Thyroid gland (tissue), 4 donors: ENCODE measurements at regions not wholly inside any gene's neighbourhood (a gene's known extent, or its start where the extent isn't known, plus 50 kb on each side); places are given as distances from the start of the nearest gene placed in this dataset.

Experiments used
- DNase-seq, 2 donors: peaks; one replicate each; pipeline ENCODE4 v3.0.0-alpha.2; 2019
- H3K27ac ChIP-seq, 3 donors: fragments of 200-600 bp; sonication (generic); 1 replicate in 2 of 3; 2 replicates in 1 of 3; pipeline ENCODE4 v1.5.1; 2016 to 2019; ENCODE audit warnings: mild to moderate bottlenecking in 1 of 3, moderate library complexity in 1 of 3
- H3K27me3 ChIP-seq: fragments of 200-600 bp; sonication (generic); one replicate; pipeline ENCODE4 v1.5.1; 2019
- H3K36me3 ChIP-seq, 2 donors: fragments of 200-600 bp; sonication (generic); one replicate each; pipeline ENCODE4 v1.5.1; 2016 to 2019
- H3K4me1 ChIP-seq, 2 donors: fragments of 200-600 bp; sonication (generic); one replicate each; pipeline ENCODE4 v1.5.1; 2017 to 2019
- H3K4me3 ChIP-seq, 3 donors: fragments of 200-600 bp; sonication (generic); replicated peaks in 1 of 3; 1 replicate in 2 of 3; 2 replicates in 1 of 3; pipeline ENCODE4 v1.5.1; 2016; ENCODE audit warnings: mild to moderate bottlenecking in 1 of 3
- H3K9me3 ChIP-seq: fragments of 200-600 bp; sonication (generic); one replicate; pipeline ENCODE4 v1.5.1; 2017
- CTCF ChIP-seq, 6 experiments: fragments of 200-600 bp in 3 of 6; fragments of 450-650 bp in 3 of 6; sonication (generic) in 3 of 6; IDR thresholded peaks; one replicate each; pipeline ENCODE4 v1.5.1; 2016 to 2019; ENCODE audit warnings: antibody characterized with exemption in 6 of 6, mild to moderate bottlenecking in 2 of 6, inconsistent platforms in 1 of 6, moderate library complexity in 1 of 6
- POLR2A ChIP-seq, 2 donors: fragments of 450-650 bp; IDR thresholded peaks; one replicate each; pipeline ENCODE4 v1.6.1; 2017; ENCODE audit warnings: antibody characterized with exemption in 2 of 2, mild to moderate bottlenecking in 2 of 2, moderate library complexity in 1 of 2
- WGBS, 2 donors: methylation state at CpG; one replicate each; pipeline ENCODE4 v1.1.5; 2017; 5-methylcytosine and 5-hydroxymethylcytosine counted together
- intact Hi-C: fragments of 100-400 bp; cut with DNase I; formaldehyde crosslinking; loops from one replicate; pipeline ENCODE4 v1.15.1; 2023

DNA sequence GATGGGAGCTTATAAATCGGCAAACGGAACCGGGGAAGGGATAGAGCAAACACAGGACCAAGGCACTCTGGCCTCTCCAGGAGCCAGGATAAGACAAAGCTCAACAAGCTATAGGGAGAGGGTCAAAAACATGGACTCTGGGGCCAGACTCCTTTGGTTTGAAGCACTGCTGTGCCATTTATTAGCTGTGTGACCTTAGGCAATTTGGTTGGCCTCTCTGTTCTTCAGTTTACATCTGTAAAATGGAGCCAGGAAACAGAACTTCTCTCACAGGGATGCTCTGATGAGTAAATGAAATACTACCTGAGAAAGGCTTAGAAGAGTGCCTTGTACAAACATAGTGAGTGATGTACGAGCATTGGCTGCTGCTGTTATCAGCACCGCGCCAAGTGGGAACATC is 213.3 kb upstream of the PWP1 start:
- H3K9me3 ChIP-seq = no peaks in the 10 kb centered on the region
- TF ChIP-seq CTCF (IDR thresholded peaks at IDR 0.05) (no peak), POLR2A (IDR thresholded peaks at IDR 0.05) (no peak)
- peaks cover 50 to 66% of the 10 kb centered on the region in 2 donors for H3K4me1 ChIP-seq
- H3K4me3 ChIP-seq = no peak overlapping the region
- no peaks in the 10 kb centered on the region for H3K27me3 ChIP-seq
- WGBS, 2 donors = 75 to 84% methylated on average over 6 of the region's 6 CpGs
- peak overlapping the region; percentile 84 to 92 (median 90) for H3K27ac ChIP-seq
- no peak for DNase-seq
- intact Hi-C loops = no loop called here
- H3K36me3 ChIP-seq = no peaks in the 10 kb centered on the region

DNA sequence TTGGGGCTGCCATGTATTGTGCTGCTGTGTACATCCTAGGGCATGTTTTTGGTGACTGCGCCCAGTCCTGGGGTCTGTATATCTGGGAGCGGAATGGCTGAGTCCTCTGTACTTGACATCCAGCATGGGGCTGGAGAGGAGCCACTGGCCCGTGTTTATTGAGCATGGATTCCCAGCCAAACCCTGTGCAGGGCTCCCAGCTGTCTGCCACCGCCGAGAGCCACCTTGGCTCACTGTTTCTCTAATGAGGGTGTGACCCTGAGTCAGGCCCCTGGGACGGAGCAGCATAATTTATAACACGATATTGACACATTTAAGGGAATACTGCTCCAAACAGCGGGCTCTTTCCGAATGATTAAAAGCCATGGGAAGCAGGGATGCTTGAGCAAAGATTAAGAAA is 211.5 kb upstream of the PWP1 start:
- intact Hi-C loops = no loop called here
- WGBS, 2 donors = 56 to 69% methylated on average over 8 to 9 of the region's 9 CpGs
- Histone ChIP-seq H3K4me1 (peaks cover 43 to 65% of the 10 kb centered on the region in 2 donors), H3K4me3 (no peak overlapping the region), H3K27me3 (no peaks in the 10 kb centered on the region), H3K9me3 (no peaks in the 10 kb centered on the region), H3K27ac (peak overlapping the region; percentile 84 to 92 (median 90)), H3K36me3 (no peaks in the 10 kb centered on the region)
- TF ChIP-seq POLR2A (IDR thresholded peaks at IDR 0.05) = peak in 1 of 2 donors; percentile 15
- TF ChIP-seq CTCF (IDR thresholded peaks at IDR 0.05) = no peak
- peak; percentile 63 to 66 for DNase-seq

GRCh38 chr12:107474639-107475539 is 210.7 kb upstream of the PWP1 start:
- DNase-seq = peak in 1 of 2 donors; percentile 43
- H3K4me3 ChIP-seq = no peak overlapping the region
- 19 to 35% methylated on average over 3 to 4 of the region's 4 CpGs for WGBS, 2 donors
- TF ChIP-seq CTCF (IDR thresholded peaks at IDR 0.05) = no peak
- TF ChIP-seq POLR2A (IDR thresholded peaks at IDR 0.05) = no peak
- intact Hi-C loops = no loop called here
- H3K27ac ChIP-seq = peak overlapping the region; percentile 84 to 92 (median 90)
- H3K4me1 ChIP-seq = peaks cover 45 to 68% of the 10 kb centered on the region in 2 donors
- no peaks in the 10 kb centered on the region for H3K36me3 ChIP-seq
- H3K27me3 ChIP-seq = no peaks in the 10 kb centered on the region
- H3K9me3 ChIP-seq = no peaks in the 10 kb centered on the region

DNA sequence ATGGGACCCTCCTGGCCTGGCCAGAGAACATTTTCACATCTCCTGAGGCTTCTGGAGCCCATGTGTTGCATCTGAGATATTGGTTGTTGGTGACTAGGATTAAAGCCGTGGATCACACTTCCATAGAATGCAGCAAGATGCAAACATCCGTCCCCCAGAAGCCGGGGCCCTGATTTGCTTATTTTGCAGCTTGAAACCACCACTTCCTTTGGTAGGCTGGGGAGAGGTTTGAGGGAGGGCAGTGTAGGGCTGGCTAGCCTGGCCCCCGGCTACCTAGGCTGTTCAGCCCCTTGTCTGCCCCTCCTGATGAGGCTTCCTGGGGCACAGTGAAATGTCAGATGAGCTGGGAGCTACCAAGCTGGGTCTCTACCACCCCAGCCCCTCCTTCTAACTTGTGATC is 209.7 kb upstream of the PWP1 start:
- peak overlapping the region; percentile 84 to 92 (median 90) for H3K27ac ChIP-seq
- no peaks in the 10 kb centered on the region for H3K36me3 ChIP-seq
- 81% methylated on average over 4 of the region's 4 CpGs; no CpG with 5 or more reads in 1 of the 2 donors for whole genome bisulfite sequencing, 2 donors
- TF ChIP-seq CTCF (IDR thresholded peaks at IDR 0.05) (no peak), POLR2A (IDR thresholded peaks at IDR 0.05) (no peak)
- peaks cover 49 to 69% of the 10 kb centered on the region in 2 donors for H3K4me1 ChIP-seq
- DNase-seq = no peak
- H3K27me3 ChIP-seq = no peaks in the 10 kb centered on the region
- H3K4me3 ChIP-seq = no peak overlapping the region
- intact Hi-C loops = no loop called here
- no peaks in the 10 kb centered on the region for H3K9me3 ChIP-seq

DNA sequence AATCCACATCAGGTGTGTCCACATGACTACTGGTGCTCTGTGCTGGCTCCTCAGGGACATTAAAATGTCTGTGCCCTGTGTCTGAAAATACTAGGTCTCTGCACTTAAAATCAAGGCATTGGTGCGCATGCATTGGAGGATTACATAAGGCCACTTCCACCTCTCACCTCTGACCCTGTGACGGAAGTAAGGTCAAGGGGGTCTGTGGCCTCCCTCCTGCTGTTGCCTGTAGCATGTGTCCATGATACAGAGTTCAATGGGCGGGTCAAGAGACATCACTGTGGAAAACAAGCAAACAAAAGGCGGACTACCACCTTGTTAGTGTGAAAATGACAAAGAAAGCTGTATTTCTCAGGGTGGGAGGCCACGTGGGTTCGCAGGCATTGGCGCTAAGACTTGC is 208.6 kb upstream of the PWP1 start:
- intact Hi-C loops = no loop called here
- TF ChIP-seq POLR2A (IDR thresholded peaks at IDR 0.05) (no peak), CTCF (IDR thresholded peaks at IDR 0.05) (no peak)
- no peak for DNase-seq

More for the DNA sequence above, 208.6 kb upstream of the PWP1 start:
- 89 to 94% methylated on average over 7 of the region's 7 CpGs for WGBS, 2 donors
- H3K27ac ChIP-seq = peak overlapping the region in 1 of 3 donors; percentile 26
- no peaks in the 10 kb centered on the region for H3K9me3 ChIP-seq
- H3K36me3 ChIP-seq = no peaks in the 10 kb centered on the region
- H3K4me1 ChIP-seq = peaks cover 53 to 74% of the 10 kb centered on the region in 2 donors
- no peaks in the 10 kb centered on the region for H3K27me3 ChIP-seq
- H3K4me3 ChIP-seq = no peak overlapping the region
